Keratinocyte (primary cell): ENCODE measurements at regions not wholly inside any gene's neighbourhood (a gene's known extent, or its start where the extent isn't known, plus 50 kb on each side); places are given as distances from the start of the nearest gene placed in this dataset.

Experiments used
- DNase-seq: peaks from one replicate; pipeline ENCODE4 v3.0.0-alpha.2; 2011; ENCODE audit warnings: low read depth, missing footprints, low spot score
- FAIRE-seq: peaks from 2 replicates; lab custom pipeline; 2011; peaks lifted over from hg19 to GRCh38; lab: Jason Lieb, UNC
- H2AFZ ChIP-seq: 2 replicates; pipeline ENCODE4 v1.6.0; 2012; ENCODE audit warnings: low read length, control low read depth, inconsistent platforms; ENCODE audit not compliant: control insufficient read depth
- H3K27ac ChIP-seq: 2 replicates; pipeline ENCODE4 v1.5.1; 2011; ENCODE audit warnings: low read length; ENCODE audit not compliant: control insufficient read depth, insufficient read depth
- H3K27me3 ChIP-seq: 3 replicates; pipeline ENCODE4 v1.6.0; 2011; ENCODE audit warnings: low read length; ENCODE audit not compliant: control insufficient read depth, insufficient read depth; ENCODE audit errors: extremely low read depth
- H3K36me3 ChIP-seq, 2 experiments: 2 replicates in 1 of 2; 3 replicates in 1 of 2; pipeline ENCODE4 v1.5.1; 2011; ENCODE audit warnings: low read length in 2 of 2, mild to moderate bottlenecking in 1 of 2; ENCODE audit not compliant: control insufficient read depth in 2 of 2, insufficient read depth in 2 of 2; ENCODE audit errors: extremely low read depth in 1 of 2
- H3K4me1 ChIP-seq: 3 replicates; pipeline ENCODE4 v1.5.1; 2011; ENCODE audit warnings: low read length; ENCODE audit not compliant: control insufficient read depth, insufficient read depth; ENCODE audit errors: extremely low read depth
- H3K4me2 ChIP-seq: 3 replicates; pipeline ENCODE4 v1.6.0; 2011; ENCODE audit warnings: low read depth, low read length; ENCODE audit not compliant: control insufficient read depth, insufficient read depth; ENCODE audit errors: extremely low read depth
- H3K4me3 ChIP-seq, 3 experiments: fragments of 200-600 bp in 1 of 3; sonication (generic) in 1 of 3; 2 replicates in 2 of 3; 3 replicates in 1 of 3; pipeline ENCODE4 v1.5.1; 2011 to 2016; ENCODE audit warnings: low read length in 3 of 3, mild to moderate bottlenecking in 3 of 3, control low read depth in 2 of 3, inconsistent platforms in 1 of 3, low read depth in 1 of 3, mixed read lengths in 1 of 3, mixed run types in 1 of 3, moderate library complexity in 1 of 3; ENCODE audit not compliant: control insufficient read depth in 2 of 3, insufficient read depth in 2 of 3; ENCODE audit errors: extremely low read depth in 1 of 3
- H3K79me2 ChIP-seq: 2 replicates; pipeline ENCODE4 v1.6.0; 2012; ENCODE audit warnings: low read length; ENCODE audit not compliant: control insufficient read depth, insufficient read depth
- H3K9ac ChIP-seq: 3 replicates; pipeline ENCODE4 v1.6.0; 2011; ENCODE audit warnings: low read length; ENCODE audit not compliant: control insufficient read depth, insufficient read depth; ENCODE audit errors: extremely low read depth
- H3K9me1 ChIP-seq: 3 replicates; pipeline ENCODE4 v1.6.0; 2011; ENCODE audit warnings: low read length; ENCODE audit not compliant: control insufficient read depth, insufficient read depth; ENCODE audit errors: extremely low read depth
- H3K9me3 ChIP-seq: 2 replicates; pipeline ENCODE4 v1.5.1; 2012; ENCODE audit warnings: low read depth, low read length; ENCODE audit not compliant: control insufficient read depth
- H4K20me1 ChIP-seq: 3 replicates; pipeline ENCODE4 v1.6.0; 2011; ENCODE audit warnings: low read length; ENCODE audit not compliant: control insufficient read depth, insufficient read depth; ENCODE audit errors: extremely low read depth
- EZH2 ChIP-seq: IDR thresholded peaks from one replicate; pipeline ENCODE4 v1.6.1; 2012; ENCODE audit warnings: inconsistent platforms, mild to moderate bottlenecking, low read length, moderate library complexity
- dilution Hi-C: fragments of 300-500 bp; cut with MboI; formaldehyde crosslinking; loops from one replicate; pipeline ENCODE4 v1.7.0; 2020; ENCODE audit warnings: low sequenced_read_pairs; ENCODE audit not compliant: extremely low pct_ligation_motif_present
- TF ChIP-seq, protein P1 (sequence below), 3 experiments: IDR thresholded peaks in 1 of 3; conservative IDR thresholded peaks in 1 of 3; optimal IDR thresholded peaks in 1 of 3; 2 replicates in 2 of 3; 3 replicates in 1 of 3; pipeline versions ENCODE3 to v1.5.1; 2011; ENCODE audit warnings: low read length in 3 of 3, mild to moderate bottlenecking in 3 of 3, moderate library complexity in 2 of 3, control low read depth in 1 of 3, inconsistent platforms in 1 of 3; ENCODE audit not compliant: insufficient read depth in 2 of 3; ENCODE audit errors: extremely low read depth in 1 of 3

- no peak for FAIRE-seq
- no peak overlapping the region for H3K27ac ChIP-seq
- no peaks in the 10 kb centered on the region for H3K27me3 ChIP-seq
- no peaks in the 10 kb centered on the region for H3K9me1 ChIP-seq
- H4K20me1 ChIP-seq: no peaks in the 10 kb centered on the region
- H3K9ac ChIP-seq: no peak overlapping the region
- dilution Hi-C loops: no loop called here
- no peak overlapping the region for H3K4me2 ChIP-seq
- H3K79me2 ChIP-seq: no peaks in the 10 kb centered on the region
- no peak overlapping the region for H2AFZ ChIP-seq
- no peak overlapping the region for H3K4me3 ChIP-seq
- no peaks in the 10 kb centered on the region for H3K4me1 ChIP-seq
- no peaks in the 10 kb centered on the region for H3K36me3 ChIP-seq
- H3K9me3 ChIP-seq: no peaks in the 10 kb centered on the region
- DNase-seq: no peak
- TF ChIP-seq EZH2: no peak
- TF ChIP-seq, protein P1, sequence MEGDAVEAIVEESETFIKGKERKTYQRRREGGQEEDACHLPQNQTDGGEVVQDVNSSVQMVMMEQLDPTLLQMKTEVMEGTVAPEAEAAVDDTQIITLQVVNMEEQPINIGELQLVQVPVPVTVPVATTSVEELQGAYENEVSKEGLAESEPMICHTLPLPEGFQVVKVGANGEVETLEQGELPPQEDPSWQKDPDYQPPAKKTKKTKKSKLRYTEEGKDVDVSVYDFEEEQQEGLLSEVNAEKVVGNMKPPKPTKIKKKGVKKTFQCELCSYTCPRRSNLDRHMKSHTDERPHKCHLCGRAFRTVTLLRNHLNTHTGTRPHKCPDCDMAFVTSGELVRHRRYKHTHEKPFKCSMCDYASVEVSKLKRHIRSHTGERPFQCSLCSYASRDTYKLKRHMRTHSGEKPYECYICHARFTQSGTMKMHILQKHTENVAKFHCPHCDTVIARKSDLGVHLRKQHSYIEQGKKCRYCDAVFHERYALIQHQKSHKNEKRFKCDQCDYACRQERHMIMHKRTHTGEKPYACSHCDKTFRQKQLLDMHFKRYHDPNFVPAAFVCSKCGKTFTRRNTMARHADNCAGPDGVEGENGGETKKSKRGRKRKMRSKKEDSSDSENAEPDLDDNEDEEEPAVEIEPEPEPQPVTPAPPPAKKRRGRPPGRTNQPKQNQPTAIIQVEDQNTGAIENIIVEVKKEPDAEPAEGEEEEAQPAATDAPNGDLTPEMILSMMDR (optimal IDR thresholded peaks at IDR 0.05 in 1 of 3, IDR thresholded peaks at IDR 0.05 in 1 of 3, conservative IDR thresholded peaks at IDR 0.05 in 1 of 3; ENCODE audit: extremely low read depth in 1 of 3, insufficient read depth in 2 of 3, low read length in 3 of 3): no peak
Measured at GRCh38 chr2:41417511-41417910, 630.3 kb upstream of the PKDCC start.

DNA sequence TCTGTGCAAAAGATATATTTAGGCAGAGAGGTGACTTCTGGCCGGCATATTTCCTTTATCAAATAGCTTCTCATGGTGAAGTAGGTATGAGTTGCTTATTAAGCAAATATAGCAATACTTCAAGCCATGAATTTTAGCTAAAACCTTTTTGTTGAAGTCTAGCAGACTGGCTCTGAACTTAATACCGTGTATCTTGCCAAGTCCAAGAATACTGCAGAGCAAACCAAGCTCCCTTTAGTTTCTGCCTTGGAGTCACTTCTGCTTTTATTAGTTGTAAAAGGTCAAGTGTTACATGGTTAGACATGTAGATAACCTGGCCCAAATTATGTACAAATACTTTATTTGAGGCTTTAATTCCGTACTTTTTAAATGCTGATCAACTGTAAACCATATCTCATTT lies 627.6 kb upstream of the PKDCC start:
- H3K9ac ChIP-seq: no peak overlapping the region
- no peak overlapping the region for H2AFZ ChIP-seq
- H3K4me3 ChIP-seq: no peak overlapping the region
- no peak overlapping the region for H3K4me2 ChIP-seq
- no peaks in the 10 kb centered on the region for H3K79me2 ChIP-seq
- H3K27ac ChIP-seq: no peak overlapping the region
- DNase-seq (no peak), FAIRE-seq (no peak)
- H3K9me3 ChIP-seq: no peaks in the 10 kb centered on the region
- no peaks in the 10 kb centered on the region for H3K36me3 ChIP-seq
- no peaks in the 10 kb centered on the region for H3K27me3 ChIP-seq
- no peaks in the 10 kb centered on the region for H3K9me1 ChIP-seq
- no peaks in the 10 kb centered on the region for H4K20me1 ChIP-seq
- no peaks in the 10 kb centered on the region for H3K4me1 ChIP-seq
- TF ChIP-seq, protein P1 (optimal IDR thresholded peaks at IDR 0.05 in 1 of 3, IDR thresholded peaks at IDR 0.05 in 1 of 3, conservative IDR thresholded peaks at IDR 0.05 in 1 of 3; ENCODE audit: extremely low read depth in 1 of 3, insufficient read depth in 2 of 3, low read length in 3 of 3): no peak
- dilution Hi-C loops: no loop called here
